Lower lobe of right lung (tissue), 2 donors: ENCODE measurements at regions not wholly inside any gene's neighbourhood (a gene's known extent, or its start where the extent isn't known, plus 50 kb on each side); places are given as distances from the start of the nearest gene placed in this dataset.

ENCODE experiments used
- ATAC-seq, 2 donors: fragments of 200-7000 bp; cut with Tn5 transposase; one replicate each; pipeline ENCODE4 v1.9.1; 2020 to 2022; ENCODE audit warnings: mild to moderate bottlenecking in 2 of 2, moderate library complexity in 2 of 2
- DNase-seq: peaks from one replicate; pipeline ENCODE4 v3.0.0-alpha.2; 2020
- H3K27ac ChIP-seq: fragments of 200-600 bp; one replicate; pipeline ENCODE4 v1.8.0; 2022
- H3K27me3 ChIP-seq: fragments of 200-600 bp; one replicate; pipeline ENCODE4 v1.8.0; 2022; ENCODE audit warnings: low read depth
- H3K36me3 ChIP-seq: fragments of 200-600 bp; one replicate; pipeline ENCODE4 v1.8.0; 2022; ENCODE audit warnings: mild to moderate bottlenecking
- H3K4me1 ChIP-seq: fragments of 200-600 bp; one replicate; pipeline ENCODE4 v1.8.0; 2022
- H3K4me3 ChIP-seq: fragments of 200-600 bp; one replicate; pipeline ENCODE4 v1.8.0; 2022; ENCODE audit warnings: mild to moderate bottlenecking
- H3K9me3 ChIP-seq: fragments of 200-600 bp; one replicate; pipeline ENCODE4 v1.8.0; 2022
- intact Hi-C: fragments of 100-400 bp; cut with DNase I; formaldehyde crosslinking; loops from one replicate; pipeline ENCODE4 v1.11.0; 2022
- TF ChIP-seq, protein P1 (sequence below): fragments of 200-600 bp; IDR thresholded peaks from one replicate; pipeline ENCODE4 v1.8.0; 2022; ENCODE audit warnings: antibody characterized with exemption, mild to moderate bottlenecking
- donor health status: DM: no; HTN: yes; CAD: no; lungs with severe emphysema.

- intact Hi-C loops: no loop called here
- Histone ChIP-seq H3K36me3 (no peaks in the 10 kb centered on the region), H3K4me3 (no peak overlapping the region), H3K27ac (no peak overlapping the region), H3K4me1 (no peaks in the 10 kb centered on the region), H3K27me3 (no peaks in the 10 kb centered on the region), H3K9me3 (no peaks in the 10 kb centered on the region)
- TF ChIP-seq, protein P1, sequence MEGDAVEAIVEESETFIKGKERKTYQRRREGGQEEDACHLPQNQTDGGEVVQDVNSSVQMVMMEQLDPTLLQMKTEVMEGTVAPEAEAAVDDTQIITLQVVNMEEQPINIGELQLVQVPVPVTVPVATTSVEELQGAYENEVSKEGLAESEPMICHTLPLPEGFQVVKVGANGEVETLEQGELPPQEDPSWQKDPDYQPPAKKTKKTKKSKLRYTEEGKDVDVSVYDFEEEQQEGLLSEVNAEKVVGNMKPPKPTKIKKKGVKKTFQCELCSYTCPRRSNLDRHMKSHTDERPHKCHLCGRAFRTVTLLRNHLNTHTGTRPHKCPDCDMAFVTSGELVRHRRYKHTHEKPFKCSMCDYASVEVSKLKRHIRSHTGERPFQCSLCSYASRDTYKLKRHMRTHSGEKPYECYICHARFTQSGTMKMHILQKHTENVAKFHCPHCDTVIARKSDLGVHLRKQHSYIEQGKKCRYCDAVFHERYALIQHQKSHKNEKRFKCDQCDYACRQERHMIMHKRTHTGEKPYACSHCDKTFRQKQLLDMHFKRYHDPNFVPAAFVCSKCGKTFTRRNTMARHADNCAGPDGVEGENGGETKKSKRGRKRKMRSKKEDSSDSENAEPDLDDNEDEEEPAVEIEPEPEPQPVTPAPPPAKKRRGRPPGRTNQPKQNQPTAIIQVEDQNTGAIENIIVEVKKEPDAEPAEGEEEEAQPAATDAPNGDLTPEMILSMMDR: no peak
- DNase-seq: no peak
- no peak for ATAC-seq
Measured at GRCh38 chr21:22128671-22129070, 1130.5 kb downstream of the NCAM2 start.

DNA sequence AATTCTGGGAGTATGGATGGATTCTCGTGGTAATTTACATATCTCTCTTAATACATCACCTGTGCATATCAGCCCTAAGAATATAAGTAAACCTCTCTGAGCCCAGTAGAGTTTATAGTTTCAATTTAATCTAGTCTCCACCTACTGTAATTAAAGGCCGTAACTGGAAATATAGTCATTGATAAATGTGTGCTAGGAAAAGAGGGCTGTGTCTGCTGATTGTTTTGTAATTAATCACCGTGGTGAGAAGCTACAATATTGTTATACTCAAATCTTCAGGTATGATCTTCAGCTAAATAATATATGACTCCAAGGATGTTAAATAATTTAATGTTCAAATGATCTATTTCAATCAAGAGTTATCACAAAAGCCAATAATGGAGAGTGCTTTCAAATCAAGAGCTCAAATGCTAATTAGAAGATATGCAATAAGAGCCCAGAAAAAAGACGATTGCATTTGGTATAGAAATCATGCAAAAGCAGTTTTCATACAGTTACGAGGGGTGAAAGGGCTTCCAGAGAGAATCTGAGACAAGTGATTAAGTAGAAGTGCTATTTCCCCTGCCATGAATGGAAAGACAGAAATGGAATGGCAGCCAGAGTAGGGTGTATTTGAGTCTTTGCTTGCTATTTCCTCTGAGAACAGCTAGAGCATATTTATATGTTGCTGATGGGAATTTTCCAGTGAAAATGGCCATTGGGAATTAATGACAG, 1134.3 kb downstream of the NCAM2 start:
- ATAC-seq (no peak), DNase-seq (no peak)
- H3K36me3 ChIP-seq: no peaks in the 10 kb centered on the region
- TF ChIP-seq, protein P1: no peak
- H3K4me3 ChIP-seq: no peak overlapping the region
- no peaks in the 10 kb centered on the region for H3K27me3 ChIP-seq
- no peaks in the 10 kb centered on the region for H3K9me3 ChIP-seq
- no peak overlapping the region for H3K27ac ChIP-seq
- intact Hi-C loops: no loop called here
- no peaks in the 10 kb centered on the region for H3K4me1 ChIP-seq

GRCh38 chr21:22136740-22137139, 1138.5 kb downstream of the NCAM2 start:
- H3K4me1 ChIP-seq: no peaks in the 10 kb centered on the region
- H3K9me3 ChIP-seq: no peaks in the 10 kb centered on the region
- TF ChIP-seq, protein P1: no peak
- no peaks in the 10 kb centered on the region for H3K27me3 ChIP-seq
- H3K27ac ChIP-seq: no peak overlapping the region
- ATAC-seq (no peak), DNase-seq (no peak)
- intact Hi-C loops: no loop called here
- H3K36me3 ChIP-seq: no peaks in the 10 kb centered on the region
- no peak overlapping the region for H3K4me3 ChIP-seq

DNA sequence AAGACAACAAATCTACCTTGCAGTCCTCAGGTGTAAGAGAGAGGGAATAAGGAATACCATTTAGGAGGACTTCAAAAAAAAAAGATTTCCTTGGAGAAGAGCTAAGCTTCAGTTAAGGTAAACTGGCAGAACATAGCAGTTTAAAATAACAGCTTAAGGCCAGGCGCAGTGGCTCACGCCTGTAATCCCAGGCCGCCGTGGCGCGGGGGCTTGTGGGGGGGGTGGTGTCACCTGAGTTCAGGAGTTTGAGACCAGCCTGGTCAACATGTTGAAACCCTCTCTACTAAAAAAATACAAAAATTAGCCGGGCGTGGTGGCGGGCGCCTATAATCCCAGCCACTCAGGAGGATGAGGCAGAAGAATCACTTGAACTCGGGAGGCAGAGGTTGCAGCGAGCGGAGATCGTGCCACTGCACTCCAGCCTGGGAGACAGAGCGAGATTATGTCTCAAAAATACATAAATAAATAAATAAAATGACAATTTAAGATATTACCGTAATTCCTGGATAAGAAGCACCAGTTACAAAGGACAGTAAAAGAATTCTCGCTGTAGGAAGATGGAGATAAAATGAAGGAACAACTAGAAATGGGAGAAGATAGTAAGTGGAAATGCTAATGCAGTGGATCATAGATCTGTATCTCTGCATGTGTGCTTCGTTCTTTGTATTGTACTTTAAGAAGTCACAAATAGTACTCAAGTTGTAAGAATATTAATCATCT, 1140.2 kb downstream of the NCAM2 start:
- intact Hi-C loops: no loop called here
- no peaks in the 10 kb centered on the region for H3K4me1 ChIP-seq
- TF ChIP-seq, protein P1: no peak
- no peak overlapping the region for H3K4me3 ChIP-seq
- H3K36me3 ChIP-seq: no peaks in the 10 kb centered on the region
- H3K27ac ChIP-seq: no peak overlapping the region
- DNase-seq (no peak), ATAC-seq (no peak)
- no peaks in the 10 kb centered on the region for H3K27me3 ChIP-seq
- H3K9me3 ChIP-seq: no peaks in the 10 kb centered on the region

DNA sequence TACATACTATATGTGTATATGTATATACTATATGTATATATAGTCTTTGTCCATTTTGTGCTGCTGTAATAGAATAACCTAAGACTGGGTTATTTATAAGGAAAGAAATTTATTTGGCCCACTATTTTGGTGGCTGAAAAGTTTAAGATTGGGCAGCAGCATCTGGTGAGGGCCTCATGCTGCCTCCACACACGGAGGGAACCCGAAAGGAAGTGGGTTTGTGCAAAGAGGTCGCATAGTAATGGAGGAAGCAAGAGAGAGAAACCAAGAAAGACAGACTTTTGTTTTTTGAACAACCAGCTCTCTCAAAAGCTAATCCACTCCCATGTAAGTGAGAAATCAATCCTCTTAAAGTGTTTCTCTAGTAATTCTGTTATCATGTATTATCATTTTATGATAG, 1147.3 kb downstream of the NCAM2 start:
- H3K27ac ChIP-seq: no peak overlapping the region
- no peak for ATAC-seq
- TF ChIP-seq, protein P1: no peak
- intact Hi-C loops: no loop called here
- DNase-seq: no peak
- peaks cover 7% of the 10 kb centered on the region for H3K9me3 ChIP-seq
- no peak overlapping the region for H3K4me3 ChIP-seq
- no peaks in the 10 kb centered on the region for H3K36me3 ChIP-seq
- no peaks in the 10 kb centered on the region for H3K27me3 ChIP-seq
- H3K4me1 ChIP-seq: no peaks in the 10 kb centered on the region
